GM12878 (cell line): ENCODE measurements at regions not wholly inside any gene's neighbourhood (a gene's known extent, or its start where the extent isn't known, plus 50 kb on each side); places are given as distances from the start of the nearest gene placed in this dataset.

Experiments
- ATAC-seq: fragments of 200-7000 bp; cut with Tn5 transposase; 3 replicates; pipeline ENCODE4 v1.9.1; 2020; ENCODE audit warnings: mild to moderate bottlenecking, moderate library complexity
- BruUV-seq: library from RNA; stranded (reverse); fragments of 400-500 nt; replicated peaks from 2 replicates; lab custom pipeline; 2021; lab: Mats Ljungman, UMichigan
- CTCF ChIA-PET: fragments of 300-600 bp; sonication (Branson Sonifier 250); formaldehyde crosslinking; extraction: SDS; loops from one replicate; lab custom pipeline; 2021; ENCODE audit warnings: inconsistent platforms; lab: Yijun Ruan, JAX
- POLR2A ChIA-PET: fragments of 350-600 bp; formaldehyde crosslinking; extraction: SDS; loops from one replicate; lab custom pipeline; 2021; ENCODE audit warnings: inconsistent platforms; lab: Charles Lee
- RAD21 ChIA-PET: fragments of 300-600 bp; sonication (Branson Sonifier 250); formaldehyde crosslinking; loops from one replicate; lab custom pipeline; 2023; ENCODE audit warnings: antibody characterized with exemption; ENCODE audit not compliant: unreplicated experiment; lab: Charles Lee
- SMC1A ChIA-PET: fragments of 300-600 bp; sonication (Branson Sonifier 250); formaldehyde crosslinking; loops from one replicate; lab custom pipeline; 2023; ENCODE audit not compliant: unreplicated experiment, uncharacterized antibody; lab: Charles Lee
- DNase-seq: peaks from one replicate; pipeline ENCODE4 v3.0.0-alpha.2; 2011; ENCODE audit warnings: low read depth, low spot score
- FAIRE-seq: peaks from 3 replicates; lab custom pipeline; 2011; peaks lifted over from hg19 to GRCh38; lab: Jason Lieb, UNC
- H2AFZ ChIP-seq: 2 replicates; pipeline ENCODE4 v1.6.0; 2011; ENCODE audit warnings: low read depth, low read length, control low read depth; ENCODE audit not compliant: control insufficient read depth
- H3K27ac ChIP-seq: 2 replicates; pipeline ENCODE4 v1.5.1; 2011; ENCODE audit warnings: control low read depth; ENCODE audit not compliant: control insufficient read depth, insufficient read depth
- H3K27me3 ChIP-seq, 2 experiments: replicated peaks in 1 of 2; 2 replicates each; pipeline versions ENCODE4 v1.6.0 to v1.6.1; 2011; ENCODE audit warnings: low read length in 1 of 2; ENCODE audit not compliant: control insufficient read depth in 2 of 2, insufficient read depth in 2 of 2
- H3K36me3 ChIP-seq, 2 experiments: 2 replicates each; pipeline ENCODE4 v1.5.1; 2011; ENCODE audit warnings: low read length in 1 of 2; ENCODE audit not compliant: control insufficient read depth in 2 of 2, insufficient read depth in 2 of 2
- H3K4me1 ChIP-seq: 2 replicates; pipeline ENCODE4 v1.6.1; 2011; ENCODE audit warnings: mild to moderate bottlenecking, low read length, moderate library complexity, mixed read lengths; ENCODE audit not compliant: control insufficient read depth, insufficient read depth
- H3K4me2 ChIP-seq: 2 replicates; pipeline ENCODE4 v1.6.0; 2011; ENCODE audit warnings: control low read depth; ENCODE audit not compliant: control insufficient read depth, insufficient read depth
- H3K4me3 ChIP-seq: fragments of 200-600 bp; sonication (generic); 2 replicates; pipeline ENCODE4 v1.5.1; 2016
- H3K79me2 ChIP-seq: 2 replicates; pipeline ENCODE4 v1.6.0; 2011; ENCODE audit warnings: low read length; ENCODE audit not compliant: control insufficient read depth, insufficient read depth
- H3K9ac ChIP-seq: 2 replicates; pipeline ENCODE4 v1.8.0; 2011; ENCODE audit warnings: low read length, control low read depth, mixed read lengths; ENCODE audit not compliant: control insufficient read depth, insufficient read depth
- H3K9me3 ChIP-seq: replicated peaks from 3 replicates; pipeline ENCODE4 v1.5.1; 2011; ENCODE audit warnings: mild to moderate bottlenecking, low read length; ENCODE audit not compliant: control insufficient read depth, insufficient read depth
- H4K20me1 ChIP-seq: 2 replicates; pipeline ENCODE4 v1.6.0; 2011; ENCODE audit not compliant: control insufficient read depth, insufficient read depth
- ASH2L ChIP-seq: fragments of 300-600, 200-600 bp; sonication (generic); IDR thresholded peaks from 2 replicates; pipeline ENCODE4 v1.6.1; 2017; ENCODE audit warnings: low read depth, mild to moderate bottlenecking, borderline replicate concordance
- EZH2 ChIP-seq: IDR thresholded peaks from 2 replicates; pipeline ENCODE4 v1.6.1; 2012; ENCODE audit warnings: low read depth, mild to moderate bottlenecking, control low read depth, inconsistent platforms, low read length, borderline replicate concordance; ENCODE audit not compliant: control insufficient read depth
- FOXK2 ChIP-seq: fragments of 450-650 bp; IDR thresholded peaks from 2 replicates; pipeline ENCODE4 v1.6.1; 2017; ENCODE audit warnings: mild to moderate bottlenecking, moderate library complexity
- GATAD2B ChIP-seq: fragments of 450-650 bp; conservative IDR thresholded peaks from 2 replicates; pipeline ENCODE4 v1.6.1; 2017; ENCODE audit warnings: low read depth, mild to moderate bottlenecking, moderate library complexity
- HCFC1 ChIP-seq: fragments of 150-350 bp; IDR thresholded peaks from 2 replicates; pipeline ENCODE4 v1.6.1; 2014; ENCODE audit warnings: low read length
- IKZF2 ChIP-seq, 2 experiments: fragments of 450-650 bp; IDR thresholded peaks; 2 replicates each; pipeline ENCODE4 v1.6.1; 2017; ENCODE audit warnings: mild to moderate bottlenecking in 2 of 2, moderate library complexity in 2 of 2
- IRF4 ChIP-seq: IDR thresholded peaks from 2 replicates; pipeline ENCODE4 v1.6.1; 2011; ENCODE audit warnings: low read depth, low read length
- MEF2B ChIP-seq: fragments of 450-650 bp; IDR thresholded peaks from 2 replicates; pipeline ENCODE4 v1.6.1; 2018; ENCODE audit warnings: mild to moderate bottlenecking, moderate library complexity; ENCODE audit not compliant: partially characterized antibody, poor library complexity, severe bottlenecking
- MTA3 ChIP-seq: IDR thresholded peaks from 2 replicates; pipeline ENCODE4 v1.6.1; 2012; ENCODE audit warnings: low read length, inconsistent platforms, borderline replicate concordance
- MYB ChIP-seq: fragments of 150-350 bp; IDR thresholded peaks from 2 replicates; pipeline ENCODE4 v1.6.1; 2014; ENCODE audit warnings: mild to moderate bottlenecking, low read depth, low read length, borderline replicate concordance
- NBN ChIP-seq: fragments of 450-650 bp; IDR thresholded peaks from 2 replicates; pipeline ENCODE4 v1.6.1; 2016
- RBBP5 ChIP-seq: fragments of 200-600 bp; sonication (generic); conservative IDR thresholded peaks from 2 replicates; pipeline ENCODE4 v1.6.1; 2016
- SMAD5 ChIP-seq: IDR thresholded peaks from 2 replicates; pipeline ENCODE4 v1.6.1; 2016; ENCODE audit warnings: antibody characterized with exemption, low read depth
- TARDBP ChIP-seq: IDR thresholded peaks from 2 replicates; pipeline ENCODE4 v1.6.1; 2016; ENCODE audit warnings: borderline replicate concordance
- TCF7 ChIP-seq: IDR thresholded peaks from 2 replicates; pipeline ENCODE4 v1.6.1; 2014; ENCODE audit warnings: antibody characterized with exemption, borderline replicate concordance
- WRNIP1 ChIP-seq: IDR thresholded peaks from 2 replicates; pipeline ENCODE4 v1.6.1; 2011; ENCODE audit warnings: low read depth, low read length, improper control_type of control experiment, borderline replicate concordance
- WGBS: methylation state at CpG from one replicate; pipeline ENCODE4 v1.1.6; 2016; ENCODE audit warnings: low lambda C conversion rate; ENCODE audit not compliant: insufficient replicate concordance, insufficient coverage; ENCODE audit errors: missing lambda C conversion rate; 5-methylcytosine and 5-hydroxymethylcytosine counted together
- in situ Hi-C: fragments of 300-500 bp; cut with MboI; formaldehyde crosslinking; loops from 9 replicates; pipeline ENCODE4 v1.14.3; 2018; ENCODE audit warnings: mixed read lengths
- intact Hi-C: fragments of 100-400 bp; cut with micrococcal nuclease; formaldehyde crosslinking; loops from one replicate; pipeline ENCODE4 v1.14.2; 2022; ENCODE audit not compliant: unreplicated experiment
- TF ChIP-seq, protein P1 (sequence below): fragments of 450-650 bp; IDR thresholded peaks from 2 replicates; pipeline ENCODE4 v1.6.1; 2017; ENCODE audit warnings: mild to moderate bottlenecking

DNA sequence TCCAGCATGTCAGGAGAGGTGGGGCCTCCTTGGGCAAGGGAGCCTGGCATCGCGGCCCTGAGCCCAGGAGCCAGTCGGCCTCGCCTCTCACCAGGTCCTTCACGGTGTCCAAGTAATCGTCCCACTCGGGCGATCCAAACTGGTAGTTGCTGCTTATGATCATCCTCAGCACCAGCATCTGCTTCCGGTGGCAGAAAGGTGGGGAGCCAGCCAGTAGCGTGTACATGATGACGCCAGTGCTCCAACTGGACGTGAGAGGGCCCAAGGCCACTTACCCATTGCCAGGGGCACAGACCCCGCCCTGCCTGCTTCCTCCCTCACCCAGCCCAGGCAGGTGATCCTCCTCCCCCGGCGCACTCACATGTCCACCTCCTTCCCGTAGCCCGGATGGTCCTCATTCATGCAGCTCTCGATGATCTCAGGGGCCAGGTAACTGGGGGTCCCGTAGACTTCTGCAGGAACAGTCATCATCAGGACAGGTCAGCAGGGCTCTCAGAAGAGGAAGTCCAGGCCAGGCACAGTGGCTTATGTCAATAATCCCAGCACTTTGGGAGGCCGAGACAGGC is 214.7 kb downstream of the OR4C45 start:
- ATAC-seq = no peak

More for the DNA sequence above, 214.7 kb downstream of the OR4C45 start:
- SMC1A ChIA-PET = no interaction called here
- no peaks in the 10 kb centered on the region; the same call in 2 of the 3 replicates for H3K9me3 ChIP-seq
- H3K4me3 ChIP-seq = no peak overlapping the region
- FAIRE-seq (no peak), DNase-seq (no peak)
- H3K4me2 ChIP-seq = no peak overlapping the region
- H3K27me3 ChIP-seq = no peaks in the 10 kb centered on the region
- WGBS = 55% methylated on average over 17 of the region's 20 CpGs
- TF ChIP-seq, protein P1, sequence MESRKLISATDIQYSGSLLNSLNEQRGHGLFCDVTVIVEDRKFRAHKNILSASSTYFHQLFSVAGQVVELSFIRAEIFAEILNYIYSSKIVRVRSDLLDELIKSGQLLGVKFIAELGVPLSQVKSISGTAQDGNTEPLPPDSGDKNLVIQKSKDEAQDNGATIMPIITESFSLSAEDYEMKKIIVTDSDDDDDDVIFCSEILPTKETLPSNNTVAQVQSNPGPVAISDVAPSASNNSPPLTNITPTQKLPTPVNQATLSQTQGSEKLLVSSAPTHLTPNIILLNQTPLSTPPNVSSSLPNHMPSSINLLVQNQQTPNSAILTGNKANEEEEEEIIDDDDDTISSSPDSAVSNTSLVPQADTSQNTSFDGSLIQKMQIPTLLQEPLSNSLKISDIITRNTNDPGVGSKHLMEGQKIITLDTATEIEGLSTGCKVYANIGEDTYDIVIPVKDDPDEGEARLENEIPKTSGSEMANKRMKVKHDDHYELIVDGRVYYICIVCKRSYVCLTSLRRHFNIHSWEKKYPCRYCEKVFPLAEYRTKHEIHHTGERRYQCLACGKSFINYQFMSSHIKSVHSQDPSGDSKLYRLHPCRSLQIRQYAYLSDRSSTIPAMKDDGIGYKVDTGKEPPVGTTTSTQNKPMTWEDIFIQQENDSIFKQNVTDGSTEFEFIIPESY = no peak
- TF ChIP-seq FOXK2 = no peak
- TF ChIP-seq HCFC1 = no peak
- no peak for TF ChIP-seq ASH2L
- no peak for TF ChIP-seq SMAD5
- no peak for TF ChIP-seq NBN
- no peak for TF ChIP-seq MEF2B
- TF ChIP-seq RBBP5 = no peak
- TF ChIP-seq IKZF2 (IDR thresholded peaks at IDR 0.05) = no peak
- TF ChIP-seq IRF4 = no peak
- TF ChIP-seq WRNIP1 = no peak
- TF ChIP-seq MTA3 = no peak
- TF ChIP-seq MYB = no peak
- no peak for TF ChIP-seq TCF7
- TF ChIP-seq EZH2 = no peak
- TF ChIP-seq GATAD2B = no peak
- no peak for TF ChIP-seq TARDBP
- RAD21 ChIA-PET = no interaction called here
- no TSS peak for BruUV-seq
- intact Hi-C loops (loop anchor here (10.0 kb wide), 1 partner anchor 47 kb away; no protein-coding TSS in a partner anchor), in situ Hi-C loops (loop anchor here (25.0 kb wide), 1 partner anchor 160 kb away; no protein-coding TSS in a partner anchor)
- H4K20me1 ChIP-seq = no peaks in the 10 kb centered on the region
- no peak overlapping the region for H3K27ac ChIP-seq
- H3K4me1 ChIP-seq = no peaks in the 10 kb centered on the region
- CTCF ChIA-PET = no interaction called here
- H3K36me3 ChIP-seq = no peaks in the 10 kb centered on the region
- H3K9ac ChIP-seq = no peak overlapping the region
- no peak overlapping the region for H2AFZ ChIP-seq
- POLR2A ChIA-PET = no interaction called here
- no peaks in the 10 kb centered on the region for H3K79me2 ChIP-seq
